ENCODE measurements at regions not wholly inside any gene's neighbourhood (a gene's known extent, or its start where the extent isn't known, plus 50 kb on each side); places are given as distances from the start of the nearest gene placed in this dataset.

DNA sequence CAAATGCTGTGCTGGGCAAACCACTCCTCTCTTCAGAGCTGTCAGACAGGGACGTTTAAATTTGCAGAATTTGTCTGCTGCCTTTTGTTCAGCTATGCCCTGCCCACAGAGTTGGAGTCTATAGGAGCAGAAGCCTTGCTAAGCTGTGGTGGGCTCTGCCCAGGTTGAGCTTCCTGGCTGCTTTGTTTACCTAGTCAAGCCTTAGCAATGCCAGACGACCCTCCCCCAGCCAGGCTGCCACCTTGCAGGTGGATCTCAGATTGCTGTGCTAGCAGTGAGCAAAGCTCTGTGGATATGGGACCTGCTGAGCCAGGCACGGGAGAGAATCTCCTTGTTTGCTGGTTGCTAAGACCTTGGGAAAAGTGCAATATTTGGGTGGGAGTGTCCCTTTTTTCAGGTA lies 314.9 kb downstream of the NNT start:
- no peak for ATAC-seq
- DNase-seq: no peak
- Mint-ChIP-seq H3K27ac (no peak overlapping the region), H3K27me3 (no peaks in the 10 kb centered on the region), H3K4me3 (no peak overlapping the region), H3K4me1 (no peaks in the 10 kb centered on the region), H3K9me3 (no peaks in the 10 kb centered on the region)

- no peak overlapping the region for H3K27ac Mint-ChIP-seq
- no peak for ATAC-seq
These were observed 300.1 kb downstream of the NNT start for GRCh38 chr5:43903129-43903528.

GRCh38 chr5:43900974-43901373 lies 298.0 kb downstream of the NNT start:
- H3K4me1 Mint-ChIP-seq: no peaks in the 10 kb centered on the region
- no peak for ATAC-seq
- DNase-seq: no peak
- H3K9me3 Mint-ChIP-seq: no peaks in the 10 kb centered on the region
- H3K27me3 Mint-ChIP-seq: no peaks in the 10 kb centered on the region
- H3K27ac Mint-ChIP-seq: peak overlapping the region in 1 of 2 donors; percentile 47
- H3K4me3 Mint-ChIP-seq: no peak overlapping the region

More at GRCh38 chr5:43903129-43903528, 300.1 kb downstream of the NNT start:
- Mint-ChIP-seq H3K4me1 (no peaks in the 10 kb centered on the region), H3K27me3 (no peaks in the 10 kb centered on the region), H3K4me3 (no peak overlapping the region), H3K9me3 (peaks cover 0 to 7% of the 10 kb centered on the region in 2 donors)
- no peak for DNase-seq

- H3K27me3 Mint-ChIP-seq: no peaks in the 10 kb centered on the region
- no peak for ATAC-seq
- H3K4me3 Mint-ChIP-seq: no peak overlapping the region
- H3K4me1 Mint-ChIP-seq: no peaks in the 10 kb centered on the region
- no peak for DNase-seq
- H3K27ac Mint-ChIP-seq: no peak overlapping the region
- H3K9me3 Mint-ChIP-seq: no peaks in the 10 kb centered on the region
These were observed 292.9 kb downstream of the NNT start for GRCh38 chr5:43895876-43896275.

- Mint-ChIP-seq H3K27ac (no peak overlapping the region), H3K9me3 (no peaks in the 10 kb centered on the region), H3K4me1 (no peaks in the 10 kb centered on the region), H3K4me3 (no peak overlapping the region), H3K27me3 (no peaks in the 10 kb centered on the region)
- ATAC-seq: no peak
- DNase-seq: no peak
These were observed 291.1 kb downstream of the NNT start for GRCh38 chr5:43893951-43894684.

GRCh38 chr5:43891112-43891511 lies 288.1 kb downstream of the NNT start:
- ATAC-seq: no peak
- Mint-ChIP-seq H3K27me3 (no peaks in the 10 kb centered on the region), H3K9me3 (no peaks in the 10 kb centered on the region), H3K4me1 (no peaks in the 10 kb centered on the region), H3K4me3 (no peak overlapping the region), H3K27ac (no peak overlapping the region)
- no peak for DNase-seq

DNA sequence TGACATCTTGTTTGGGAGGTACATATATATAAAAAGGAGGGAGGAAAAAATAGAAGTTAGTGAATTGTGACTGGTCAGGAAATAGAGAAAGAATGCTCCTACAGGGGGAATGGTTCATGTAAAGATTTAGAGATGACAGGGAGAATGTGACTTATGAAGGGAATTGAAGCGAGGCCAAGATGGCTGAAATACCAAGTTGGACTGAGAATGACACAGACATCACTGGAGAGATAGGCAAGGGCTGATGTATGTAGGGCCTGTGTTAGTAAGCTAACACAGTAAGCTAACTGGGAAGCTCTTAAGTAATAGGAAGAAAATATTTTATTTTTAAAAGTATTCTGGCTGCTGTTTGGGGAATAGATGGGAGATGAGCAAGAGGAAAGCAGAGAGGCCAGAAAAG lies 286.3 kb downstream of the NNT start:
- Mint-ChIP-seq H3K9me3 (no peaks in the 10 kb centered on the region), H3K4me1 (no peaks in the 10 kb centered on the region), H3K27ac (no peak overlapping the region), H3K4me3 (no peak overlapping the region), H3K27me3 (no peaks in the 10 kb centered on the region)
- ATAC-seq (no peak), DNase-seq (no peak)

GRCh38 chr5:43875741-43876140 lies 272.8 kb downstream of the NNT start:
- no peak for ATAC-seq

DNA sequence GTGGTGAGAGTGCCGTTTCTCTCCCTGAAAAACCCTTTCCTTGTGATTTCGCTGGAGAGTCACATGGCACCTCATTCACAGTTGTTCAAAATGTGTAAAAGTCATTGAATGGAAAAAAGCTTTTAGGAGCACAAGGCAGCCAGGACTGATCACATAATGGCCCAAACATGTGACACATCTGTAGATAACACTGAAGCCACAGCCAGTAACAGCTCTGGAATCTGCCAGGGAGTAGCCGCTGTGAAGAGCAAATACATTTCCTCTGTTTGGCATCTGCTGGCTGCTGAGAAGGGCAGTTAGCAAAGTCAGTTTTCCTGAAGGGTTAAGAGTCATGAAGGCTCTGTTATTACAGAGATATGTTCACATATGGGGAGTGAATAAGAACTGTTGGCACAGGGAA lies 271.8 kb downstream of the NNT start:
- Mint-ChIP-seq H3K4me1 (no peaks in the 10 kb centered on the region), H3K27me3 (peaks cover 8% of the 10 kb centered on the region), H3K9me3 (peaks cover 0 to 8% of the 10 kb centered on the region in 2 donors), H3K27ac (no peak overlapping the region), H3K4me3 (no peak overlapping the region)
- ATAC-seq (no peak), DNase-seq (no peak)

More at GRCh38 chr5:43875741-43876140, 272.8 kb downstream of the NNT start:
- Mint-ChIP-seq H3K9me3 (peaks cover 0 to 8% of the 10 kb centered on the region in 2 donors), H3K27ac (no peak overlapping the region), H3K27me3 (peaks cover 8% of the 10 kb centered on the region), H3K4me1 (no peaks in the 10 kb centered on the region), H3K4me3 (no peak overlapping the region)
- no peak for DNase-seq

DNA sequence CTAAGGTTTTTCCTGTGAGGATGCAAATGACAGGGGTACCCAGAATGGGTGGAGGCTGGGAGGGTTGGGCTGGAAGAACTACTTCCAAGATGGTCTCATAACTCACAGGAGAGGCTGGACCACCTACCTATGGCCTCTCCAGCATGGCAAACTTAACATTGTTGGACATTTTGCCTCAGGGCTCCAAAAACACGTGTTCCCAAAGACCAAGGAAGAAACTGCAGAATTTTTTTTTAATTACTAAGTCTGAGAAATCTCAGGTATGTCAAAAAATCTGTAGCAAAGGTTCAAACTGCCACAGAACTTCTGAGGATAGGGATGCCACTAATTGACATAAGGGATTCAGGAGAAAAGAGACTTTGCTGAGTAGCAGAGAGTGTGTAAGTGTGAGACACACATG lies 270.8 kb downstream of the NNT start:
- Mint-ChIP-seq H3K4me3 (no peak overlapping the region), H3K4me1 (no peaks in the 10 kb centered on the region), H3K27ac (no peak overlapping the region), H3K27me3 (peaks cover 8% of the 10 kb centered on the region), H3K9me3 (peaks cover 0 to 8% of the 10 kb centered on the region in 2 donors)
- ATAC-seq: no peak
- DNase-seq: no peak

DNA sequence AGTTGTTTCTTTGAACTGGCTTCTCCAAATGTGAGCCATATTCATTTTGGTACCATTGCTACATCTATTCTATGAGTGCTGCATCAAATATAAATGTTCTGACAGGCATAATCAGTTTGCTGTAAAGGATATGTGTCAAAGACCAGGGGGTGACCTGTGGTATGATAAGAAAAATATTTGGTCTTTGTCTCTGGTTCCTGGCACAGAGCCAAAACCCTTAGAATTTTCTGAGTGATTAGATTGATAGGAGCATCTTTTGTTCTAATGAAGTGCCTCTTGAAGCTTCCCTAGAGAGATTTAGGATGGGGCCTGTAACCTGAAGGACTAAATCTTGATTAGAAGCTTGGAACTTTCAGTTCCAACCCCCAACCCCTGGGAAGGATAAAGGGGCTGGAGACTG lies 256.3 kb downstream of the NNT start:
- Mint-ChIP-seq H3K9me3 (no peaks in the 10 kb centered on the region), H3K27me3 (no peaks in the 10 kb centered on the region), H3K4me1 (no peaks in the 10 kb centered on the region), H3K27ac (no peak overlapping the region), H3K4me3 (no peak overlapping the region)
- ATAC-seq (no peak), DNase-seq (no peak)

DNA sequence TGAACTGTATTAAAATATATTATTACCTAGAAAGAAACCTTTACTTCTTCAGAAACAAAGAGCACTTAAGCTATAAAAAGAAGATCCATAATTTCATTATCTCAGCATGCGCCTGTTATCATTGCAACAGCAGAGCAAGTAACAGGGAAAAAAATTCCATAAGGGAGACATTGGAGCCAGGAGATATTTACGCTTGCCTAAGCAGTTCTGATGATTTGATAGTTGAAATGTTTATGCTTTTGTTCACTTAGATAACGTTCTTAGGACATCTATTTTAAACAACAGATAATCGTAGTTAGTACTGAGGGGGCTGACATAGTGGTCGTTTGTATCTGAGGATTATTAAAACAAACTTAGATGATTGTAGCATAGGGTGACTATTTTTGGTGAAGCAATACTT lies 252.5 kb downstream of the NNT start:
- ATAC-seq (no peak), DNase-seq (no peak)
- Mint-ChIP-seq H3K4me1 (no peaks in the 10 kb centered on the region), H3K27me3 (no peaks in the 10 kb centered on the region), H3K4me3 (no peak overlapping the region), H3K9me3 (no peaks in the 10 kb centered on the region), H3K27ac (no peak overlapping the region)

GRCh38 chr5:43854697-43855292 lies 251.8 kb downstream of the NNT start:
- no peak overlapping the region for H3K4me3 Mint-ChIP-seq
- DNase-seq: no peak
- no peak for ATAC-seq
- no peak overlapping the region for H3K27ac Mint-ChIP-seq
- no peaks in the 10 kb centered on the region for H3K9me3 Mint-ChIP-seq
- no peaks in the 10 kb centered on the region for H3K4me1 Mint-ChIP-seq
- no peaks in the 10 kb centered on the region for H3K27me3 Mint-ChIP-seq

DNA sequence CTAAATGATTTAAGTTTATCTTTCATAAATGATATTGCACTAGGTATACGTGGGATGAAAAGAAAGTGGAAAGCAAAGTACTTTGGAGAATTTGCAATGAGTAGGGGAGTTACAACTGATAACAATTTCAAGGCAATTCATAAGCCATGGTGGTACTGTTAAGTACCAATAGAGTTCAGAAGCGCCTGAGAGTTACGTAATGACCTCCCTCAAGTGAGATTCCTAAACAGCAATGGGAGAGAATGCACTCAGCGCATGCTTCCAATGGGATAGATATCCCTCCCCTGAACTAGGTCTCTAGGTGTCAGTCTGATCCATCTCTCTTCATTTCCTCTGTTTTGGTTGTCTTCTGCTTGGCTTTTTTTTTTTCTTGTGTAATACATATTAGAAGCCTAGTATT lies 249.3 kb downstream of the NNT start:
- Mint-ChIP-seq H3K9me3 (no peaks in the 10 kb centered on the region), H3K4me3 (no peak overlapping the region), H3K27me3 (no peaks in the 10 kb centered on the region), H3K4me1 (no peaks in the 10 kb centered on the region), H3K27ac (no peak overlapping the region)
- DNase-seq (no peak), ATAC-seq (no peak)

GRCh38 chr5:43851741-43852140 lies 248.8 kb downstream of the NNT start:
- DNase-seq (no peak), ATAC-seq (no peak)
- Mint-ChIP-seq H3K27me3 (no peaks in the 10 kb centered on the region), H3K9me3 (no peaks in the 10 kb centered on the region), H3K4me3 (no peak overlapping the region), H3K27ac (no peak overlapping the region), H3K4me1 (no peaks in the 10 kb centered on the region)

GRCh38 chr5:43840424-43841125 lies 237.6 kb downstream of the NNT start:
- no peak overlapping the region for H3K27ac Mint-ChIP-seq
- peaks cover 7 to 17% of the 10 kb centered on the region in 2 donors for H3K9me3 Mint-ChIP-seq
- DNase-seq (no peak), ATAC-seq (no peak)
- no peaks in the 10 kb centered on the region for H3K4me1 Mint-ChIP-seq
- no peaks in the 10 kb centered on the region for H3K27me3 Mint-ChIP-seq
- H3K4me3 Mint-ChIP-seq: no peak overlapping the region

Data from stimulated activated naive CD8-positive, alpha-beta T cell treated with anti-CD3 and anti-CD28 coated beads, Interleukin-15, amount 100 ng/mL, for 72 hours (primary cell).